ENCODE measurements at regions not wholly inside any gene's neighbourhood (a gene's known extent, or its start where the extent isn't known, plus 50 kb on each side); places are given as distances from the start of the nearest gene placed in this dataset.

- Histone ChIP-seq H3K9me3 (replicated peaks; ENCODE audit: control insufficient read depth, insufficient read depth, low read depth, low read length) (no peaks in the 10 kb centered on the region), H3K36me3 (ENCODE audit: control insufficient read depth, insufficient read depth, low read length) (no peaks in the 10 kb centered on the region), H3K27me3 (ENCODE audit: control insufficient read depth in 2 of 2, insufficient read depth in 2 of 2, low read length in 2 of 2) (no peaks in the 10 kb centered on the region), H4K20me1 (replicated peaks; ENCODE audit: control insufficient read depth, insufficient read depth, low read length) (no peaks in the 10 kb centered on the region), H3K4me1 (replicated peaks in 1 of 2; ENCODE audit: control insufficient read depth in 2 of 2, insufficient read depth in 2 of 2, low read length in 2 of 2) (no peaks in the 10 kb centered on the region), H2AFZ (ENCODE audit: low read depth, low read length) (no peak overlapping the region), H3K9me1 (ENCODE audit: control insufficient read depth, insufficient read depth, low read length) (no peaks in the 10 kb centered on the region), H3K79me2 (ENCODE audit: control insufficient read depth, insufficient read depth, low read length) (no peaks in the 10 kb centered on the region), H3K27ac (ENCODE audit: extremely low read depth, low read depth, low read length) (no peak overlapping the region), H3K4me2 (ENCODE audit: insufficient read depth, low read length) (no peak overlapping the region), H3K9ac (ENCODE audit: insufficient read depth in 1 of 2, low read depth in 2 of 2, low read length in 2 of 2) (no peak overlapping the region), H3K4me3 (no peak overlapping the region)
- no TSS peak for BruUV-seq (replicated peaks)
- intact Hi-C loops (cut with micrococcal nuclease) (no loop called here), in situ Hi-C loops (cut with MboI) (no loop called here)
- CTCF ChIA-PET (ENCODE audit: low intra/inter-chr PET ratio): no interaction called here
- WGBS (ENCODE audit: insufficient coverage, low coverage, missing lambda C conversion rate): 0% methylated on average over 1 of the region's 1 CpG
- no peak for ATAC-seq
- no peak for FAIRE-seq
- DNase-seq (ENCODE audit: extremely low read depth in 1 of 4, low spot score in 3 of 4): no peak
- TF ChIP-seq SIN3B (IDR thresholded peaks at IDR 0.05; ENCODE audit: low read depth) (no peak), ZNF316 (IDR thresholded peaks at IDR 0.05) (no peak), ZNF77 (CRISPR knock-in tag; IDR thresholded peaks at IDR 0.05) (no peak), CHD2 (IDR thresholded peaks at IDR 0.05; ENCODE audit: low read depth, low read length) (no peak), RREB1 (CRISPR knock-in tag; IDR thresholded peaks at IDR 0.05) (no peak), ZNF395 (CRISPR knock-in tag; IDR thresholded peaks at IDR 0.05) (no peak), EZH2 (IDR thresholded peaks at IDR 0.05; ENCODE audit: borderline replicate concordance, low read depth, low read length) (no peak)
- POLR2A ChIA-PET: no interaction called here
Measured at GRCh38 chrX:42484233-42484632, 293.7 kb downstream of the PPP1R2C start.
